Stimulated activated CD4-positive, alpha-beta T cell treated with anti-CD3 and anti-CD28 coated beads, Interleukin-2, amount 100 ng/mL, for 48 hours (primary cell): ENCODE measurements at regions not wholly inside any gene's neighbourhood (a gene's known extent, or its start where the extent isn't known, plus 50 kb on each side); places are given as distances from the start of the nearest gene placed in this dataset.
"Not testable (repeated sequence)": the region's sequence is repeated elsewhere in the genome, so short reads cannot be mapped to it uniquely, and the experiment has no call there.

ENCODE experiments used
- DNase-seq, 2 donors: peaks; one replicate each; pipeline ENCODE4 v3.0.0-alpha.2; 2020

- no peak for DNase-seq
Measured at GRCh38 chr17:53316988-53317387, 505.7 kb upstream of the KIF2B start.

- no peak for DNase-seq
Measured at GRCh38 chr17:53316073-53316472, 506.7 kb upstream of the KIF2B start.

- DNase-seq: no peak
Measured at GRCh38 chr17:53314521-53314920, 508.2 kb upstream of the KIF2B start.

- no peak for DNase-seq
Measured at GRCh38 chr17:53313746-53314145, 509.0 kb upstream of the KIF2B start.

GRCh38 chr17:53278466-53278865 is 544.3 kb upstream of the KIF2B start:
- DNase-seq: no peak

GRCh38 chr17:53273126-53273525 is 549.6 kb upstream of the KIF2B start:
- DNase-seq: no peak

- no peak for DNase-seq
Measured at GRCh38 chr17:53270936-53271335, 551.8 kb upstream of the KIF2B start.

- DNase-seq: no peak
Measured at GRCh38 chr17:53264730-53265129, 558.0 kb upstream of the KIF2B start.

GRCh38 chr17:53253956-53254597 is 568.6 kb upstream of the KIF2B start:
- DNase-seq: no peak

GRCh38 chr17:53249036-53249435 is 573.7 kb upstream of the KIF2B start:
- no peak for DNase-seq

- no peak for DNase-seq
Measured at GRCh38 chr17:53234138-53234537, 588.6 kb upstream of the KIF2B start.

- DNase-seq: no peak
Measured at GRCh38 chr17:53227514-53227913, 595.2 kb upstream of the KIF2B start.

GRCh38 chr17:53227111-53227510 is 595.6 kb upstream of the KIF2B start:
- DNase-seq: no peak

GRCh38 chr17:53219821-53220220 is 602.9 kb upstream of the KIF2B start:
- no peak for DNase-seq

GRCh38 chr17:53218723-53219122 is 604.0 kb upstream of the KIF2B start:
- DNase-seq: no peak

- no peak for DNase-seq
Measured at GRCh38 chr17:53217311-53217710, 605.4 kb upstream of the KIF2B start.

- not testable (repeated sequence) for DNase-seq
Measured at GRCh38 chr17:53208935-53209334, 613.8 kb upstream of the KIF2B start.

GRCh38 chr17:53193044-53193443 is 629.7 kb upstream of the KIF2B start:
- no peak for DNase-seq

GRCh38 chr17:53191878-53192277 is 630.8 kb upstream of the KIF2B start:
- DNase-seq: no peak

GRCh38 chr17:53186001-53186400 is 636.7 kb upstream of the KIF2B start:
- DNase-seq: no peak

- DNase-seq: no peak
Measured at GRCh38 chr17:53176629-53177028, 646.1 kb upstream of the KIF2B start.

GRCh38 chr17:53168413-53168812 is 654.3 kb upstream of the KIF2B start:
- DNase-seq: no peak

- DNase-seq: no peak
Measured at GRCh38 chr17:53166731-53167130, 656.0 kb upstream of the KIF2B start.

GRCh38 chr17:53150101-53150698 is 672.5 kb upstream of the KIF2B start:
- DNase-seq: no peak

- DNase-seq: no peak
Measured at GRCh38 chr17:53149316-53149715, 673.4 kb upstream of the KIF2B start.
